WI38 (cell line): ENCODE measurements at regions not wholly inside any gene's neighbourhood (a gene's known extent, or its start where the extent isn't known, plus 50 kb on each side); places are given as distances from the start of the nearest gene placed in this dataset.

ENCODE experiments used
- H3K4me3 ChIP-seq: 2 replicates; pipeline ENCODE4 v1.5.1; 2011; ENCODE audit warnings: low read depth, mild to moderate bottlenecking, control low read depth, low read length
- CTCF ChIP-seq: IDR thresholded peaks from 2 replicates; pipeline ENCODE4 v1.5.1; 2012; ENCODE audit warnings: low read depth, mild to moderate bottlenecking, control low read depth, low read length

DNA sequence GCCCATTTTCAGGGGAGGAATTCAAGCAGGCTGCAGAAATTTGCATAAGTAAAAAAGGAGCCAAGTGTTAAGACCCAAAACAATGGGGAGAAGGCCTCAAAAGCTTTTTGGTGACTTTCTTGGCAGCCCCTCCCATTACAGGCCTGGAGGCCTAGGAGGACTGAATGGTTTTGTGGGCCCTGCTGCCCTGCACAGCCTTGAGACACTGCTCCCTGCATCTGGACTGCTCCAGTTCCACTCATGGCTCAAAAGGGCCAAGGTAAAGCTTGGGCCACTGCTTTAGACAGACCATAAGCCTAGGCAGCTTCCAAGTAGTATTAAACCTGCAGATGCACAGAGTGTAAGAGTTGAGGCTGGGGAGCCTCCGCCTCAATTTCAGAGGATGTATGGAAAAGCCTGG is 501.6 kb downstream of the MID1IP1 start:
- TF ChIP-seq CTCF, result no peak
- H3K4me3 ChIP-seq, result no peak overlapping the region

- H3K4me3 ChIP-seq, result no peak overlapping the region
- TF ChIP-seq CTCF, result no peak
Measured at GRCh38 chrX:39304746-39305145, 503.5 kb downstream of the MID1IP1 start.

- no peak for TF ChIP-seq CTCF
- no peak overlapping the region for H3K4me3 ChIP-seq
Measured at GRCh38 chrX:39307488-39307887, 506.2 kb downstream of the MID1IP1 start.

DNA sequence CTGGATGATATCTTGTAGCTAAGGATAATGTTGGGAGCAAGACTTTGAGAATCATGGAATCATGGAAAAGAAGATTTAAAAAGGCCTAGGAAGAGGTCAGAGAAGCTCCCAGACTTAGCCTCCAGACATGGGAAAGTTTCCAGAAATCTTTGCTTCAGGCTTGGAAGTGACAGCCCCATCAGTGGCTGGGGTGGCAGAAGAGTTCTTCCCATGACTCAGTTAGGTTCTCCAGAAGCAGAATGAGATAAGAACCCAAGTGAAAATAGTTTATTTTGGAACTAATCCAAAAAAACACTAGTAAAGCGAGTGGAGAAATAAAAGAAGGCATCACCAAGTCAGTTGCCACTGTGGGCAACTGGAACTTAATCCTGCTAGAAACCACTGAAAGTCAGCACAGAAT is 506.9 kb downstream of the MID1IP1 start:
- TF ChIP-seq CTCF, result no peak

DNA sequence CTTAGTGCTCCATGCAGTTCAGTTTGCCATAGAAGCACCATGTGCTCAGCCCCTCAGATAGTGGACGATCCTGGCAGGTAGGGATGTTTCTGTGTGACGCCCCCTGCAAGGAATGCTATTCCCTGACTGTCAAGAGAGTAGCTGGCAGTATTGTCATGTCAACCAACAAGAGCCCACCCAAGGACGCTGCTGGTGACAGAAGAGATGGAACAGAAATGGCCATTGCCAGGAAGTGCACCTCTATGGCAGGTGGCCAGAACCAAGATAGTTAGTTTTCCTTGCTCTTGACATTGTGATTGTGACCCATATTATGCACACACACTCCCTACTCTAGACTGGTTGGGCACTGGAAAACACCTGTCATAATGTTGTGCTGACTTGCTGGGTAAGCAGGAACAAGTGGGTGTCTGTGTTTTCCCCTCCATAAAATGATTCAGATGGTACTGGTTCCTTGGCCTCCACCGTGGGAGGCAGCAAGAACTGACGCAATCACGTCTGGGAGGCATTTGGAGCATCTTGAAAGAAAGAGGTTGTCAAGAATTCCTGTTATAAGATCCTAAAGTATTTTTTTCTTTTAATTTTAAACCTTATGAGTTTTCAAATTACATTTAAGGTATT is 507.9 kb downstream of the MID1IP1 start:
- no peak overlapping the region for H3K4me3 ChIP-seq
- no peak for TF ChIP-seq CTCF

More for the DNA sequence above, 506.9 kb downstream of the MID1IP1 start:
- no peak overlapping the region for H3K4me3 ChIP-seq

- no peak overlapping the region for H3K4me3 ChIP-seq
- TF ChIP-seq CTCF, result no peak
Measured at GRCh38 chrX:39309721-39310152, 508.5 kb downstream of the MID1IP1 start.

DNA sequence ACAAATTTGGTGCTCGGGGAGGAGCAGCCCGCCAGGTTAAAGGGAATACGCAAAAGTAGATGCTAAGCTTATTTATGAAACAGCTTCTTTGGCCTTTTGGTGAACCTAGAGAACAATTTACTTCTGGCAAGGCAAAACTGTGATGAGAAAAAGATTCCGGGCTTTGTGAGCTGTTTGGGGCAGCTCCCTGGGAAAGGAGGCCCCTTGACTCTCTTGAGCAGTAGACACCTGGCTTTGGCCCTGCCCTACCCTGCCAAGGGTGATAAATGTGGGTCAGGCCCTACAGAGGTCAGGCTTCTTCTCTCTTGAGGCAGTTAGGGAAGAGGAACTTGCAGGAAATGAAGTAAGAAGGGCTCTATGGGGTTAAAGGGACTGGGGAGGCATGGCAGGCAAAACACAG is 509.6 kb downstream of the MID1IP1 start:
- H3K4me3 ChIP-seq, result no peak overlapping the region
- TF ChIP-seq CTCF, result no peak
